DMS153 treated with DMSO at 0.1 percent for 48 hours (cell line): ENCODE measurements at regions not wholly inside any gene's neighbourhood (a gene's known extent, or its start where the extent isn't known, plus 50 kb on each side); places are given as distances from the start of the nearest gene placed in this dataset.
A peak's percentile ranks its signal among the peaks of the same experiment; 100 is the strongest.

Experiments
- DNase-seq: peaks from one replicate; lab custom pipeline; 2025; ENCODE audit not compliant: unreplicated experiment; lab: John Stamatoyannopoulos, UW

GRCh38 chr10:130648807-130649206 lies 512.6 kb downstream of the GLRX3 start:
- no peak for DNase-seq

DNA sequence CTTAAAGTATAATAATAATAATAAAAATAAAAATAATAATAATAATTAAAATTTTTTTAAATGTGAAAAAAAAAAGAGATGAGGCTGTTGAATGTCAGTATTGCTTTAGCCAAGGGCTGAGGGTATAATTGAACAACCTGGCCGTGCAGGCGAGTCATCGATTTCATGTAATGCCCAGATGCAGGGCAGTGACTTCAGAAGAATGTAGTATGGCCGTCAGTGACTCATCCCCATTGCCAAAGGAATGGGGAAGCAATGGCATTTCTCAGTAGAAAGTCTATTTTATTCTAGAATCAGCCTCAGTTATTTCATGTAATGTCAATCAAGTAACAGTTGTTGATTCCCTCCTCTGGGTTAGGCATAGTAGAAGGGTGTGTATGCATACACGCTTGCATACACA lies 516.4 kb downstream of the GLRX3 start:
- DNase-seq: no peak

DNA sequence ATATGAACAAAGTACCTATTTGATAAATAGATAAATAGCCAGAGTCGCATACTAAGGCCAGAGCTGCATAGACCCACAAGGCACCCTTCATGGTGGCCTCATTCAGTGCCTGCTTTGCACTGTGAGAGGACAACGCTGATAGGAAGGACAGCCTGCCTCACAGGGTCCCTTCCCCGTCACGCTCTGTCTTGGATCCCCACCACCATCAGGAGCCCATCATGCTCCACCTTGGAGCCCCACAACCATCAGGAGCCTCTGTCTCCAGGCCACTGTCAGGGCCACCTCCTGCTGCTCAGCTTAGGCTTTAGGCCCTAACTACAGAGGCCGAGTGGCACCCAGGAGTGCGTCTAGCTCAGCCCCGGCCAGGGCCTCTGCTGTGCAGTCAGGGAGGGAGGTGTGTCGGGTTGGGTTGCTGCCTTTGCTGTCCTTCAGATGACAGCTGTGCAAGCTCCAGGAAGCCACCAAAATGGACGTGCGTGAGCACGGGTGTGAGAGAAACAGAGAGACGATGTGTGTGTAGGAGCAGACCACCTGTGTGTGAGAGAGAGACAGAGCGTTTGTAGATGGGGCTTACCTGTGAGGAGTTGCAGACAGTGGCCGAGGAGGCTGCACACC lies 516.9 kb downstream of the GLRX3 start:
- DNase-seq: no peak

GRCh38 chr10:130654726-130655125 lies 518.5 kb downstream of the GLRX3 start:
- DNase-seq: no peak

- no peak for DNase-seq
Measured at GRCh38 chr10:130655313-130656186, 519.4 kb downstream of the GLRX3 start.

GRCh38 chr10:130656187-130656575 lies 520.0 kb downstream of the GLRX3 start:
- DNase-seq: no peak

- DNase-seq: no peak
Measured at GRCh38 chr10:130656582-130657133, 520.5 kb downstream of the GLRX3 start.

DNA sequence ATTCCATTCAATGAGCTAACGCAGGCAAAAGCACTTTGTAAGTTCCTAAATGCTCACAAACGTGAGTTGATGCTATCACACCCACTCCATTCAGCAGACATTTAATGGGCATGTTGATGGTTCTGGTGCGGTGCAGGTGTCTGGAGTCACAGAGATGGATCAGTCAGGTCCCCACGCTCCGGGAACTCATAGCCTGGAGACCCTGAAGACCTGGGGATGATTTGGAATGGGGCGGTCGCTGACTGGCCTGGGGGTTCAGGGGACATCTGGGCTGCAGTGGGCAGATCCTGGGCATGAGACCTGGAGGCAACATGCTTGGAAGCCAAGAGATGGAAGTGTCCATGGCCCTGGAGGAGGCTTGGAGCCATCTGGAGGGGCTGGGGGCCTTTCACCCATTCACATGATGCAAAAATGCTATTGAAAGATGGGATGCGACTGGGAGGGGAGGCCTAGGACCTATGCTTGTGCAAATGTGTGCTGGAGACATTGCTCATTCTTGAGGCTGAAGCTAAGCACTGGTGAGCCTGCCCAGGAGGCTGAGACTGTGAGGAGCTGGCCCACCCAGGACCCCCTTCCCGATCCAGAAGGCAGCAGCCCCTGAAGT lies 522.6 kb downstream of the GLRX3 start:
- DNase-seq: no peak

DNA sequence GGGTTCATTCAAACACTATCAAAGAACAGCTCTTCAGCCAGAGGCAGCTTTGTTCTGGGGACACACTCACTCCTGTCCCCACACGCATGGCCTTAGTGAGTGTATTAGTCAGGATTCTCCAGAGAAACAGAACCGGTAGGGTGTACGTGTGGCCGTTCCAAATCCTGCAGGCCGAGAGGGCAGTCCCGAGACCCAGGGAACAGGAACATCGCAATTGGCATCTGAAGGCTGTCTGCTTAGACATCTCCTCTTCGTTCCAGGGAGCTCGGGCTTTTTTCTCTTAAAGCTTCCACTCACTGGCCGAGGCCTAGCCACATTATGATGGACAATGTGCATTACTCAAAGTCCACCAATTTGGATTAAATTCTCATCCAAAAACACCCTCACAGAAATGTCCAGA lies 523.3 kb downstream of the GLRX3 start:
- DNase-seq: no peak

DNA sequence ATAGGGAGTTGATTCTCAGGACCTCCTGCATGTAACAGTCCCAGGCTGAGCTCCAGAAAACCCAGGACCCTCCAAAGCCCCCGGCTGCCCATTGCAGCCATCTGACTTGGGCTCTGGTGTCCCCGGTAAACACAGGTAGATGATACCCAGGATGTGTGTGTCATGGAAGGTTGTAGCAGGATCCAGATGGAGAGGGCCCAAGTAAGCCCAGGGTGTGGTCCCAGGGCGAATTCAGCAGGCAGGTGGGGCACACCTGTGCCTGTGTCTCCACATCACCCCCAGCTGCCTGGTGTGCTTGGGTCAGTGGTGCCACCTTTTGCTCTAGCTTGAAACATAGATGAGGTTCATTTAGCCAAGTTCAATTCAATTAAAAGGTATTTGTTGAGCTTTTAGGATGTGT lies 524.1 kb downstream of the GLRX3 start:
- no peak for DNase-seq

GRCh38 chr10:130661419-130661818 lies 525.2 kb downstream of the GLRX3 start:
- no peak for DNase-seq

DNA sequence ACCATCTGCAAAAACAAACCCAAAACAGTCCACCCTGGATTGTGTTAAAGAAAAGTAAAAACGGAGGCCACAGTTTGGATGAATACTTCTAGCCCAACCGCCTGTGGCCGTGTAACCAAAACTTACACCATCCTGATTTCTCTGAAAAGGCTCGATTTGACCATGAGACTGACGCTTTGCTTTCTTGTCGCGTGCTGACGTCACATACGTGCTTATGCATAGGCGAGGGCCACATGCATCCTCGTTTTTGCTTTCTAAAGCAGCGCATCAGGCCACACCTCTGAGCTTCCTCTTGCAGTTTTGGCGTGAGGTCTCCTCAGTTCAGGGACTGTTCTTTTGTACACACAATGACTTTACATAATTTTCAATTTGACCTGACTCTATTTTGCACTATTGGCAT lies 526.6 kb downstream of the GLRX3 start:
- DNase-seq: no peak

- DNase-seq: no peak
Measured at GRCh38 chr10:130664526-130664925, 528.3 kb downstream of the GLRX3 start.

GRCh38 chr10:130666215-130666614 lies 530.0 kb downstream of the GLRX3 start:
- no peak for DNase-seq

DNA sequence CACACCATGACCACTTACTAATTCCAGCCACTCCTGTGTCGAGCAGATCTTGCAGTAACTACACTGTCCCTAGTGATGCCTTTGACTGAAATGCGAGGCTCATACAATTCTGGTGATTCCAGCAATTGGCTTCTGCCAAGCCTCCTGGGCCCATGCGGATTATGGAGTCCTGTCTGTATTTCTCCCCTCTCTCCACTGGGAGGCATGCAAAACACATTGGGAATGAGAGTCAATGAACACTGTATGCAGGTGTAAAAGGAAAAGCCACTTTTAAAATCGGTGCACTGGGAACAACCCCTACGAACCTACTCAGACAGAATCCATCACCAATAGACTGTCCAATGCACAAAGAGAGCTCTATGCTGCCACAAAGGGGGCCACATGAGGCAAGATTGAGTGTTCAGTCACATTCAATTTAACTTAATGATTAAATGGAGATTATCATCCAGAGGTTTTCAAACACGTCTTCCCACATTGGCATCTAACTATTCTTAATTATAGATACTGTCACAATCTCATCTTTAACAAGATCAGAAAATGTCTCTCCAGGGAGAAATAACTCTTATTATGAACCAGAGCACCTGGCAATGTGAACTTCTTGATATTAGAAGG lies 550.6 kb downstream of the GLRX3 start:
- DNase-seq: peak; percentile 16

DNA sequence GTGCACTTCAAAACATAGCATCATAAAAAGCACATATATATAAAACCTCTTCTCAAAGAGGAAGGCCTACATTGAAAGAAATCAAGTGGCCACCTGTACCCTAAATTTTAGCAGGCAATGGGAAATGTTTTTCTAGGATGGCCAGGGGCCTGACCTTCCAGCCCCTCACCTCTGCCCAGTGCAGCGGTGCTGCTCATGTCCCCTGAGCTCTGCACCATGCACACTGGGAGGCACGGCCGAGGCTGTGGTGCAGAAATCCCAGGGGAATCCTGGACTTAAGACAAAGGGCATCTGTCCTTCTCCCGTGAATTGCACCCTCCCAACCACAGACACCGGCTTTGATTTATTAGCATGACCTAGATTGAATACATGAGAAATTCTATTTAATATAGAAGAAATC lies 551.4 kb downstream of the GLRX3 start:
- no peak for DNase-seq

DNA sequence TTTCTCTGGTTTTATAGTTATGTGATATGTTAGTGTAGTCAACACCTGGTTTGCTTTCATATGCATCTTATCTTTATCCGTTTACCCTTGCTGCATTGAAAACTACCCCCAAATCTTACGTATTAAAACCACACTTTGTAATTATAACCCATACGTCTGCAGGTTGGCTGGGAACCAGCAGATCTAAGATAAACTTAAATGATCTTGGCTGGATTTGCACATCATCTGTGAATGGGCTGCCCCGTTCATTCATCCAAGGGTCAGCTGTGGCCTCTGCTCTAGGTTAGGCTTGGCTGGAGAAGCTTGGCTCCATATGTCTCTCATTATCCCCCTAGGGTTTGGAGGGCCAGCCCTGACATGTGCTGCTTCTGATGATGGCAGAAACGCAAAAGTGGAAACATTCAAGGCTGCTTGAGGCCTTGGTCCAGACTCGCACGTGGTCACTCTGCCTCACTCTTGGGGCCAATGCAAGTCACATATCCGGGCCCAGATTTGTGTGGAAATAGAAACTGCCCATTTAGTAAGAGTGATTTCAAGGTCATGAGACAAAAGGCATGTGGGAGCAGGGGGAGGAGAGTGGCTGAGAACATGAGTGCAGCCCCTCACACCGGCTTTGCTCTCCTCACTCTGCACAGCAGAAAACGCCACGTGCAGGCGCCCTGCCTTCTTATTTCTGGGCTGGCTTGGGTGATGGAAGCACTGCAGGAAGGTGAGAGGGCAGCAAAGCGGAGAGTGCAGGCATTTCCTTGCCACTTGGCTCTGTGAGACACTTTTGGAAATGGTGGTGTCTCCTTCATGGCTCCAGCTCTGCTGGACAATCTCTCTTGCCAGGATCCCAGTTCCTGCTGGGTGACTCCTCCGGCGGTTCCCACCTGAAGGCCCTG lies 553.8 kb downstream of the GLRX3 start:
- DNase-seq: no peak

DNA sequence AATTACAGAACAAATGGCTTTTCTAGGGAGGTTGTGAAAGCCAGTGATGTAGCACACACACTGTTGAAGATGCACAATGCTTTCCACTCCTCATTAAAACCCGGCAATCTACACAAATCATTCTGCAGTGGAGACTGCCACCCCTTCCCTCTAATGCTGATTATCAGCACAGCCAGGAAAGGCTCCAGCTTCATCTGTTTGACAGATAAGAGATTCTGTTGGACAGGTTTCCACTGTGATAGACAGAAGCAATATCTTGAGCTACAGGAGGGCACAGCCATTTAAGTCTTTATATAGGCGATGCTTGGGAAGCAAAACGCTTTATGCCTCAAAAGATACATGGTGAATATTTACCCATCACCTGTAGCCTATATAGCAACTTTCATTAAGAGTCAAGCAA lies 555.6 kb downstream of the GLRX3 start:
- no peak for DNase-seq

DNA sequence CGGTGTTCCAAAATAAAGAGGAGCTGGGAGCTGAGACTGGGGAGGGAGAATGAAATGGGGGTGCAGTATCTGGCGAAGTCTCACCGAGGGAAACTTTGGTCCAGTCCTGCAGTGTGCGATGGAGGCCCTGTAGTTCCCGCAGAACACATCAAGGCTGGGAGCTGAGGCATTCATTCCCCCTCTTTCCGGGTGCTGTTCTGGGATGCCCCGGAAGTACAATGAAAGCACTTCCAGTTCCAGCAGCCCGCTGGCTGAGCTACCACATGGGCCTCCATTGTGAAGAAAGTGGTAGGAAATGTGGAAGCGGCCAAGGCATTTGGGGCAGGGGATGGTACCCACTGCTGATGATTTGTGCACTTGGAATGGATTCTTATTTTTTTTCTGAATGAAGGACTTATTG lies 560.7 kb downstream of the GLRX3 start:
- DNase-seq: no peak

- DNase-seq: no peak
Measured at GRCh38 chr10:130707389-130707979, 571.3 kb downstream of the GLRX3 start.
